ENCODE measurements at regions not wholly inside any gene's neighbourhood (a gene's known extent, or its start where the extent isn't known, plus 50 kb on each side); places are given as distances from the start of the nearest gene placed in this dataset.
A peak's percentile ranks its signal among the peaks of the same experiment; 100 is the strongest.

DNA sequence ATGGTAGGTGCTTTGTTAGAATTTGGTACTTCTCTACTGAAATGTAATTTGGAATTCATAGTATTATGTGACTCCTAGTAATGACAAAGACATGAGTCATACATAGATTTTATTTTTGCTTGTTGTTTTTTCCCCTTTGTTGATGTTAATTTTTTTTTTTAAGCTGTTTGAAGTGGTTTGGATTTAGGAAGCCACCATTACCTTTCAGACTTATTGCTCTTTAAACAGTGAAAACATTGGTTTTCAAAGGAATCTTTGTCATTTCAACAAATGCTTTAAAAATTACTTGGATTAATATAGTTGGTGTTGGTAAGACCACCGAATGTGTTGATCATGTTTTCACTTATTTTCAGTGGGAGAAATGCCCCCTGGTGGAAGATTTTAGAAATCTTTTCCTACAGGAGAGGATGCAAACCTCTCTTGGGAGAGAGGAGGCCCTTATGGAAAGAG is 170.1 kb upstream of the PITX1 start:
- DNase-seq (ENCODE audit: low spot score): no peak

- no peak for DNase-seq (ENCODE audit: low spot score)
Measured at GRCh38 chr5:135203593-135204036, 169.6 kb upstream of the PITX1 start.

GRCh38 chr5:135203019-135203418 is 169.0 kb upstream of the PITX1 start:
- DNase-seq (ENCODE audit: low spot score): no peak

DNA sequence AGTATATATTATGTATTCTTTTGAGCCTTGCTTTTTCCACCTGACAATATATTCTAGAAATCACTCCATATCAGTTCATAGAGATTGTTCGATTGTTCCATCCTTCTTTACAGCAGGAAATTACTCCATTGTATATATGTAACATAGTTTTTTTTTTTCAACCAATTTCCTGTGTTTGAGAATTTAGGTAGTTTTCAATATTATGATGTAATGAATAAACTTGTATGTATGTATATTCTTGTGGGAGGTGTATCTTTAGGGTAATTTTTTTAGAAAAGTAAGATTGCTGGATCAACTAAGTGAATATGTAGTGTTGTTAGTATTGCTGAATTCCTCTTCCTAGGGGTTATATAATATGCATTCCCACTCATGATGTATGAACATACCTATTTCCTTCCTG is 165.9 kb upstream of the PITX1 start:
- no peak for DNase-seq (ENCODE audit: low spot score)

- DNase-seq (ENCODE audit: low spot score): no peak
Measured at GRCh38 chr5:135196483-135196882, 162.5 kb upstream of the PITX1 start.

GRCh38 chr5:135195270-135195608 is 161.2 kb upstream of the PITX1 start:
- DNase-seq (ENCODE audit: low spot score): peak; percentile 52

DNA sequence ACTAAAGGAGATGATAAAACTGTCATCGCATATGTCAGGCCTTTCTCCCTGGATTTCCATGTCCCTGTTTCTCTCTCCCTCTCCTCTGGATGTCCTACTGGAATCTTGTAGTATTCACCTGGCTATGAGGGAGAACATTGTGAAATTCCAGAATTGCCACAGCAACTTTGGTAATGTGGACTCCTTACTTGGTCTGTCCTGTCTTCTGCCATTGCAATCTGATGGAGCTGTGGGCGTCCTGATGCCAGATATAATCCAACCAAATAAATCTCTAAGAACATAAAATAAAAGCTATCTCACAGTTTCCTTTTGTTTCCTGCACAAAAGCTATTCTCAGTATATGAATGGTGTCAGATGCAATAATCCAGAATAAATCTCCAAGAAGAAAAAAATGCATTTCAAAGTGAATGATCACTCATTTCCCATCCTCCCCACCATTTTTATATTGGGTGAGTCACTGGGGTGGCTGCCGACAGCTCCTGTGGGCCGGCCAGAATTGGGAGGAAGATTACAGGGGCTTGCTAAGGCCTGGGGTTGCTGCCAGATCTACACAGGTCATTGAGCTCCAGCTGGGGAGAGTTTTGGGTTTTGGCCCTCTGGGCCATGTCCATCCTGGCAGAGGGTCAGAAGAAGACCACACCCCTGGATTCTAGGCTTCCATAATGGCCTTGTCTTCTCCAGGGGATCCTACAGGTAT is 160.7 kb upstream of the PITX1 start:
- peak; percentile 67 for DNase-seq (ENCODE audit: low spot score)

DNA sequence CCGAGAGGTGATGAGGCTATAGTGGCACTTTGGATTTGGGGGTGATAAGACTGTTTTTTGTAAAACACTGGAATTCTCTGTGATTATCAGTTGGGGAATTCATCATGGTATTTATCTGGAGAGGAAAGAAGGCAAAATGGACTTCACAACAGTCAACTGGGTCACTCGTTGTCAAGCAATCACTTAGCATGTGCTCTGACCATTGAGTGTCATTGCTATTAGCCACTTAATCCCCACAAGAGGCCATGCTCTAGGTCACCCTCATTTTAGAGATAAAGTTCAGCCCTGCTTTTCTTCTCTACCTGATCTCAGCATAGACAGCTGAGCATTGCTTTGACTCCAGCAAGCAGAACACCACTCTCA is 160.1 kb upstream of the PITX1 start:
- no peak for DNase-seq (ENCODE audit: low spot score)

GRCh38 chr5:135193213-135194125 is 159.4 kb upstream of the PITX1 start:
- peak; percentile 68 for DNase-seq (ENCODE audit: low spot score)

DNA sequence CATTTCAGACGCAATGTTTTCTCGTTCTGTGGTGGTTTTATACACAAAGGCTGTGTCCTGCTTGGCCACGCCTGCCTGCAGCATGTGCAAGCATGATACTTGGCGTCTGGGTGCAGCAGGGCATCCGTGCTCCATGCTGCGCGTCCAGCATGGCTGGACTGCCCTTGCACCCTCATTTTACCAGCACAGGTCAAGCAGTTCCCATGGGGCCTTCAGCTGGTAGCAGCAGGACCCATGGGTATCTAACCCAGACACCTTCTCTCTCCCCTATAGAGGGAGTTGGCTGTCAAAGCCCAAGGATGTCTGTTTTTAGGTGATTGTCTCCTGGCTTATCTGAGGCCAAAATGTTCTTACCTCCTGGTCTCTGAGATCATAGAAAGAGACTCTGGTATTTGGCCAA is 158.3 kb upstream of the PITX1 start:
- DNase-seq (ENCODE audit: low spot score): no peak

- peak; percentile 85 for DNase-seq (ENCODE audit: low spot score)
Measured at GRCh38 chr5:135191084-135191826, 157.2 kb upstream of the PITX1 start.

DNA sequence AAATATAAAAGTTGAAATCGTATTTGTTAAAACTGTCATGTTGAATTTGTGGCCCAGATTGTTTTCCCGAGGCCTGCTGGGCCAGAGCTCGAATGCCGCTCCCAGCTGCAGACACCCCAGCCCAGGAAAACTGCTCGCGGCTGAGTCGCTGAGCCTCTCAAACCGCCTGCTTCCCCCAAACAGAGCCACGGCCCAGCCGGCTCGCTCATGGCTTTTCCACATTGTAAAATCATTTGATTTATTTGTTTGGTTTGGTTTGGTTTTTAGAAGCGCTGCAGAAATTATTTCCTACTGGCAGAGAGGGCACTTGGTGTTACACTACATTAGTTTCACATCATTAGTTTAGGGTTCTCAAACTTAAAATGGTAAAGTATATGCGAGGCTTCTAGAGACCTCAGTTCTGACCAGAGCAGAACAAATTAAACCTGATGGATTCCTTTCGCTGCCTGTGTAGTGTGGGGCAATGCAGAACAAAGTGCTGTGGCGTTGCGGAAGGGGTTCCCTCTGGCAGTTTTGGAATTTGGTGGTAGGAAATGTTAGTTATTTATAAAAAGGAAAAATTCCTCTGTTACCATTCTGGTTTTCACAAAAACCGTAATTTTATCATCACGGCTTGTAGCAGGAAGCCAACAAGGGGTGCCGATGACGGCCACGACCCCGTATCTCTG is 156.5 kb upstream of the PITX1 start:
- no peak for DNase-seq (ENCODE audit: low spot score)

DNA sequence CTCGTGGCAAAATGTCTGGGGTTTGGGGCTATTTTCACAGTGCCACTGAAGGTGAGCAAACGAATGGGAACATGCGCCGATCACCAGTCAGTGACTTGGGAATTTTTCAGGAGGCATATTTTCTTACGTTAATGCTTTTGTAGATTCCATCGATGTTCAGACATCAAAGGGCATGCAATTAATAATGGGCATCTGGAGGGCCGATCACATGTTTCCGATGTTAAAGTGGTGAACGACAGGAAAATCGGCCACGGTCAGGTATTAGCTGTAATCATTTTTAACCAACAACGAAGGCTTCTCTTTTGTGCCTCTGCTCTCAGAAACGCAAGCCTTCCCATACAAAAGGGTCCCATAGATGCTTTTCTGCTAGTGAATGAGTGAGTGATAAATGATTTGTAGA is 155.0 kb upstream of the PITX1 start:
- DNase-seq (ENCODE audit: low spot score): no peak

DNA sequence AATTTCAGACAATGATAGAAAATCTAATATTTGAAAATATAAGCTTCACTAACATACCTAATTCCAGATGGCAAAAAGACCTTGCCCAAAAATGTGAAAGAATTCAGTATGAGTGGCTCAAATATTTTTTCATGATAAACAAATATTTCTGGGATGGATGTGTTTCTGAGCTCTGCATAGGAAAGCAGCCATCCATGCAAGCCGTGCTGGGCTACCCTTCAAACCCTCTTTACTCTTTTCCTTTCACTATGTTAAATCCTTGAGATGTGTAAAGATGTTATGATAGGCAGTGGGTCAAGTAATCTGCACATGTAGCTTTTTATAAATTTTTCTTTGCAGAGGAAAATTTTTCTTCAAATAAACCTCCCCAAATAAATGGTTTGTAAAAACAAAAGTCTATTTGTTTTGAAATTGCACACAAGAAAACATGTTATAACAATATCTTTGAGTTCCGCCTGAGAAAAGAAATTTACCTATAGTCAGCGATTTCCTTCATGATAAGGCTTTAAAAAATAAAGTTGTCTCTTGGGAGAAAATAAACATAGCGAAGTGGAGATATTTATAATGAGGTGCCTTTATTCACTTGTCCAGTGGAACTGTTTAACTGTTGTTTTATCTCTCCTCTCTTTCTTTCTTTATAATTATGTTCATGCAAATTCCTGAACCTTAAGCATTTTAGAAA is 154.3 kb upstream of the PITX1 start:
- no peak for DNase-seq (ENCODE audit: low spot score)

DNA sequence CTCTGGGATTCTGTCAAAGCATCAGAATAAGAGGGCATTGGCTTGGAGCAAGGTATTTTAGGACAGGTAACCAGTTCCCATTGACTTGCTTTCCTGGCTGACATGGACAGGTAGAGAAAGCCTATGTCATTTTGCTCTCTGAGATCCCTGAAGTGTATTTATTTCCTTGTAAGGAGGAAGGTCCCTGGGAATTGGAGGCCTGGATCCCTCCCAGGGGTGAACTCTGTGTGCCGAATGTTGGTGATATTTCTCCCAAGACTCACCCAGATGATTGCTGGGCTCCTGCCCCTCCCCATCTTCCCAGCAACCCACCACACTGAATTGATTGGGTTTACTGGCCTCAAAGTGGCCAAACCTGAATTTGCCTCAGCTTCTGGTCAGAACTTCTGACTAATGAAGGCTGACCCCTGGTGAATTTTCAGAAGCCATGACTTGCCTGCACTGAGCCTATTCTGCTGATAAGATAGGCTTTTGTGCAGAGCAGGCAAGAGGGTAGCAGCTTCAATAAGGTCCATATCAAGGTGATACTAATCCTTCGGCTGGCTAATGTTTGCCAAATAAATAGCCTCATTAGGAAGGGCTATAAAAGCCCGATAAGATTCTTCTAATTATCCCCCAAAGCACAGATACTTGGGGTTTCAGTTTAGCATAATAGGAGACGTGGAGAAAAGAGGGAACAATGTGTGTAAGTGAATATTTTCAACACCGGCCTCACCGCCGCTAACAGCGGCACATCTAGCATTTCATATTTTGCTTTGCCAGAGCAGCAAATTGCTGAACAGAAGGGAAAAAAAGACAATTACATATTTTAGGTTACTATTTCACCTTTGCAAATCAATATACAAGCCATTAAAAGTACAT is 152.9 kb upstream of the PITX1 start:
- DNase-seq (ENCODE audit: low spot score): no peak

DNA sequence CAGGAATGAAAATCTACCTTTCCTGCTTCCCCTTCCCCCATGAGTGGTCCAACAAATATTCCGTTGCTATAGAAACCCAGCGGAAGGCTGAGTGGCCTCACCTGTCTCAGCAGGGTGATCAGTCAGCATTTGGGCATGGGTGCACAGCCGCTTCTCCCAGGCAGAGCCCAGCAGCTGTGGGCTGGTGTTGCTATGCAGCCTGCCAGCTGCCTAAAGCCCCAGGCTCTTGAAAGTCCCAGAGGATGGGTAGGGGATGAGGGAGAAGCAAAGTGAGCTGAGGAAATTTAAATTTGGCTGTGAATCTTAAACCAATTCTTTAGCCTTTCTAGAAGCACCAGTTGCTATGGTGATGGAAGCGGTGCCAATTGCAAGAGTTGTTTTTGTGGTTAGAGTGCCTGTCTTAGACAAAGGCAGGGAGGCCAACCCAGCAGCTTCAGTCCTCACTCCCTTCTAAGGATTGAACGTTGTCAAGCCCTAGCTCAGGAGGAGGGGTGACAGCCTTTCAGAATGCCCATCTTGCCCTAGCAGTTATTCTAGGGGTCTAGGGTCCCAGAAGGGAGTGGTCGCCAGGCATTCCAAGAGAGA is 151.5 kb upstream of the PITX1 start:
- DNase-seq (ENCODE audit: low spot score): peak; percentile 35

DNA sequence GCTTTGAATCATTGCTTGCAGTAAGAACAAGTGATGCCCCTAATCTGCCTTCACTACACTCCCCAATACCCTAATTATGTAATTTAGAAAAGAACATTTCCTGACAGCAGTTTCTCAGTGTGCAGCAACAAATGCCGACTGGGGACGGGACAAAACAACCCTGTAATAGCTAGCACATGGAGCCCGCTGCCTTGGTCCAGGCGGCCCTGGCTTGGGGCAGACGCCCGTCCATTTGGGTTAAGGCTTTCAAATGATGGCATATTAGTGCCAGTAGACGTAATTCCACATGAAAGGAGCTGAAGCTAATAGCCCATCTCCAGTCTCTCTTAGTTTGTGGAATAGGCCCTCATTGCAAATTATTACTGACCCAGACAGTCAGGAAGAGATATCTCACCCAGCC is 150.6 kb upstream of the PITX1 start:
- no peak for DNase-seq (ENCODE audit: low spot score)

DNA sequence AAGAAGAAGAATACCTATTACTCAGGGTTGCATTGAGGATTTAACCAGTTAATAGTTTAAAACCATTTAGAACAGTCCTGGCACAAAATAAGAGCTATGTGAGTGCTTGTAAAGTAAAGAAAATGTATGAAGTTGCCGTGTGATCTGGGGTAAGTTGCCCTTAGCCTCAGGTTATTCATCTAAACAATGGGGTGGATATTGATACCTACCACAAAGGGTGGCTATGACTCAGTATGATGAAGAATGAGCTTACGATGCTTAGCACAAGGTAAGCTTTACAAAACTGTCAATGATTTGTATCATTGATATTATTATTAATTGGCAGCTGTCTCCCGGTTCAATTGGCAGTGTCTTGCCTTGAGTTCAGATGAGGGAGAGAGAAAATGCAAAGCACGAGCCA is 149.4 kb upstream of the PITX1 start:
- no peak for DNase-seq (ENCODE audit: low spot score)

- DNase-seq (ENCODE audit: low spot score): no peak
Measured at GRCh38 chr5:135182675-135183074, 148.6 kb upstream of the PITX1 start.

GRCh38 chr5:135181653-135182052 is 147.6 kb upstream of the PITX1 start:
- no peak for DNase-seq (ENCODE audit: low spot score)

Data from GM03348 (cell line).